Stimulated activated naive CD8-positive, alpha-beta T cell treated with anti-CD3 and anti-CD28 coated beads, Interleukin-15, Interleukin-2, amounts not matched to agents 100 U/mL and 50 U/mL, for 24 hours (primary cell): ENCODE measurements at regions not wholly inside any gene's neighbourhood (a gene's known extent, or its start where the extent isn't known, plus 50 kb on each side); places are given as distances from the start of the nearest gene placed in this dataset.
A peak's percentile ranks its signal among the peaks of the same experiment; 100 is the strongest.
"Not testable (repeated sequence)": the region's sequence is repeated elsewhere in the genome, so short reads cannot be mapped to it uniquely, and the experiment has no call there.

ENCODE experiments used
- ATAC-seq: fragments of 150-1000 bp; cut with Tn5 transposase; one replicate; pipeline ENCODE4 v1.10.0; 2021
- DNase-seq: peaks from one replicate; pipeline ENCODE4 v3.0.0; 2021

DNA sequence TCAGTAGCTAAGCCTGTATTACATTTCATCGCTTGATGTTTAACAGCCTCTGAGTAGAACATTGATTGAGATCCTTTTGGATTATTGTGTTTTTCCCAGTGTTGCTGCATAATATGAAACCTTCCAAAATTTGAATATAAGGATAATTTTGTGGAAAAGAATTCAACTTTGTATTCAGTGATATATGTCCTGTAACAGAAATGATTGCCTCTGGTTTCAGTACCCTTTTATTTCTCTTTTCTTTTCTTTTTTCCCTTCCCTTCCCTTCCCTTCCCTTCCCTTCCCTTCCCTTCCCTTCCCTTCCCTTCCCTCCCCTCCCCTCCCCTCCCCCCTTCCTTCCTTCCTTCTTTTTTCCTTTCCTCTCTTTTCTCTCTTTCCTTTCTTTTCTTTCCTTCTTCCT, 74.6 kb downstream of the UTRN start:
- DNase-seq: no peak
- ATAC-seq: no peak

- ATAC-seq (peak; percentile 33), DNase-seq (no peak)
Observed at GRCh38 chr6:144360401-144360800, 75.3 kb downstream of the UTRN start.

- peak; percentile 60 for ATAC-seq
- DNase-seq: no peak
Observed at GRCh38 chr6:144361016-144361415, 75.9 kb downstream of the UTRN start.

DNA sequence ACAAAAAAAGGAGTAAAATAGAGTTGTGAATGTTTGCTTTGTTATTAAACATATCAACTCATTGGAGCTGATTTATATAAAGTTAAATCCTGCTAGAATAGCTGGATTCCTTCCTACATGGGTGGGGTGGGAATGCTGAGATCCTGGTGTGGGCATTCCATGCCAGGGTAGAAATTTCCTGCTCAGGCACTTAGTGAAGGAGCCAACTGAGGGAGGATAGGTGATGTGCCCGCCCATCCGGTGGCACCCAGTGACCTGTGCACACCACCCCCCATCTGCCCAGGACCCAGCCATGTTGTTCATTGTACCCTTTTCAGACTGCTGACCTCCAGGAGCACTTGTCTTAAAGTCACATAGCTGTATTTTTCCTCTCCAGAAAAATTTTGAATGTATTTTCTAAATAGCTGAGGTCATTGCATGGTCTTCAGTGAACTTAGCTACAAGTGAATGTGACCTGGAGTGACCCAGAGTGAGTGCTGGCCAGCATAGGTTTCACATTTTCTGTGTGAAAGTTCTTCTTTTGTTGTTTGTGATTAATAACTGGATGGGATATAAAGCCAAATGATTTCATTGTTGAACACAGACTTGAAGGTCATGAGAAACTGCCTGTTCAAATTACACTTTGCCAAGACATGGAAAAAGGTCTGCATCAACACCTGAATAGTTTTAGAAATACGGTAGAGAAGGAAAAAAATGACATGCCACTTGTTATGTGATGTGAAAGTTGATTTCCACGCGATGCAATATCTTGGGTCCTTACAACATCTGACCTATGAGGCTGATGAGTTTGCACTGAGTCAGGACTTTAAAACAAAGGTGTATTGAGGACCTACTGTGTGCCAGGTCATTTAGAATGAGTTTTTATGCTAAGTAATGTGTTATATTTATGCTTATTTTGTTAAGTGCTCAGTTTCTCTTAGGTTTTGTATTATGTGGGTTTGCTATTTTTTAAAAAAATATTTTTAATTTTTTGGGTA, 77.2 kb downstream of the UTRN start:
- ATAC-seq (peak; percentile 45), DNase-seq (no peak)

DNA sequence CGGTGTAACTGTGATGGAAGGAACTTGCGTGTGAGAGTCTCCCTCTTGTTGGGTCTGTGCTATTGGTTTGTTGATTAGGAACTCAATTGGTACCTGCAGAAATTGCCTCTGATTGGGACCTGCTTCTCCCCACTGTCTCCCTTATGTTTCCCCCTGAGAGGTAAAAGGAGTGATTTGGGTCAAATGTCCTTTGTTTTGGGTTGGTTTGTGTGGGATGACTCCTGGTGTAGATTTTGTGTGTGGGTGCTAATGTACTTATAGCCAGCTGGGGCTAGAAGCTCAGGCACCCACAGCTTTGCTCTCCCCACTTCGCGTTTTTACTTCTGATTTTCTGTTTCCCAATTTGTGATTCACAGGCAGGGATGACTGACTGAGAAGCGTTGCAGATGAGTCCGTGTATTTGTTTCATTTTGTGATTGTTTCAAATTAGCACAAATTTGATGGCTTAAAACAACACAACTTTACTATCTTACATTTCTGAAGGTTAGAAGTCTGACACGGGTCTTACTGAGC, 79.1 kb downstream of the UTRN start:
- DNase-seq (no peak), ATAC-seq (no peak)

DNA sequence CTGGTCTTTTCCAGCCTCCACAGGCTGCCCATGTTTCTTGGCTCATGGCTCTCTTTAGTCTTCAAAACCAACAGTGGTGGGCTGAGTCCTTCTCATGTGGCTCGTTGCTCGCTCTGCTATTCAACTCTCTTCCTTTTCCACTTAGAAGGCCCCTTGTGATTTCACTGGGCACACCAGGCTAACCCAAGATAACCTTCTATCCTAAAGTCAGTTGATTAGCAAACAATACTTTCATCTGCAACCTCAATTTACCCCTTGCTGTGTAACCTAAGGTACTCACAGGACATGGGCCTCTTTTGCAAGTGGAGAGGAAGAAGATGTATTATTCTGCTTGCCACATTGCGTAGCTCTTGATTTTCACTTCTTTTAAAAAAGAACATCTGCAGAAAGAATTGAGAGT, 79.6 kb downstream of the UTRN start:
- DNase-seq: no peak

DNA sequence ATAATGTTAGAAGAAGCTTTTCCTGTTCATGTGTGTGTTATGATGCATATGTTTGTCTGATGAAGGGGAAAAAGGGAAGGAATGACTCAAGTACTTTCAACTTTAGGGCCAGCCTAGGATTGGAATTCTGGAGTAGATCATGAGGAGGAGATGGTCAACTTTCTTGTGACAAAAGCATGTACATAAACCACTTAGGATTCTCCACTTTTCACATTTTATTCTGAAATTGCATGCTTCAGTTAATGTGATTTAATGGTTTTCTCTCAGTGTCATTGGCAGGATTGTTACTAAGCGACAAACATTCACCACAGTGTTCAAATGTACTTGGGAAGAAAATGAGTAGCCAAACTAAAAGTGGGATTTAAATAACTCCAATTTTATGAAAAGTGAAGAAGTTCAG, 80.1 kb downstream of the UTRN start:
- DNase-seq (no peak), ATAC-seq (no peak)

More for the DNA sequence above, 79.6 kb downstream of the UTRN start:
- peak; percentile 33 for ATAC-seq

GRCh38 chr6:144369696-144370095, 84.6 kb downstream of the UTRN start:
- DNase-seq, ATAC-seq: not testable (repeated sequence)

DNA sequence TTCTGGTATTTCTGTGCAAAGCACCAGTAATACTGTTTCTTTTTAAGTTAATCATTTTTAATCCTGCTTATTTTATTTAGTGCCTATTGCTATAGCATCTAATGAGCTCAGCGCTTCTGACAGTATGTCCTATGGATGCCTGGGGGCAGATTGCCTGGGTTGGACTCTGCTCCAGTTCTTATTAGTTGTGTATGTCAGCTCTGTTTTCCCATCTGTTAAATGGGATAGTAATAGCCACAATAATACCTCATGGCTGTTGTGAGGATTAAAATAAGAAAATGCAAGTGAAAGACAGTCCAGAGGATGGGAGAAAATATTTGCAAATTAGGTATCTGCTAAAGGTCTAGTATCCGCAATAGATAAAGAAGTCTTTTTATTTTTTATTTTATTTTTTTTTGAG, 87.0 kb downstream of the UTRN start:
- DNase-seq (no peak), ATAC-seq (no peak)

DNA sequence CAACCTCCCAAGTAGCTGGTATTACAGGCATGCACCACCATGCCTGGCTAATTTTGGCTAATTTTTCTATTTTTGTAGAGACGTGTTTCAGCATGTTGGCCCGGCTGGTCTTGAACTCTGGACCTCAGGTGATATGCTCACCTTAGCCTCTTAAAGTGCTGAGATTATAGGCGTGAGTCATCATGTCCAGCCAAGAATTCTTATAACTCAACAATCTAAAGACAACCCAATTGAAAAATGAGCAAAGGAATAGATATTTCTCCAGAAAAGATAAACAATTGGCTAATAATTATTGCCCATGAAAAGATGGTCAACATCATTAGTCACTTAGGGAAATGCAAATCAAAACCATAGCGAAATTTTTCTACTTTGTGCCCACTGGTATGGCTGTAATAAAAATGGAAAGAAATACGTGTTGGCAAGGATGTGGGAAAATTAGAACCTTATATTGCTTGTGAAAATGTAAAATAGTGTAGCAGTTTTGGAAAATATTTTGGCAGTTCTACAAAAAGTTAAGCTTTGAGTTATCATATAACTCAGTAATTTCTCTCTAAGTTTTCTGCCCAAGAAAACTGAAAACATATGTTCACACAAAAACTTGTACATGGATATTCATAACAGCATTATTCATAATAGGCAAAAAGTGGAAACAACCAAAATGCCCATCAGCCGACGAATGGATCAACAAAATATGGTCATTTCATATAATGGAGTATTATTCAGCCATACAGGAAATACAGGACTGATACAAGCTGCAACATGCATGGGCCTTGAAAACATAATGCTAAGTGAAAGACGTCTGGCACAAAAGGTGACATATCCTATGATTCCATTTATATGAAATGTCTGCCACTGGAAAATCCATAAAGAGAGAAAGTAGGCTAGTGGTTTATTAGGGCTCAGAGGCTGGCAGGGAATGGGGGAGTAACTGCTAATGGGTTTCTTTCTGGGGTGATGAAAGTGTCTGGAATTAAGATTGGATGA, 87.8 kb downstream of the UTRN start:
- DNase-seq: no peak
- no peak for ATAC-seq

GRCh38 chr6:144374525-144374924, 89.4 kb downstream of the UTRN start:
- not testable (repeated sequence) for ATAC-seq, DNase-seq

DNA sequence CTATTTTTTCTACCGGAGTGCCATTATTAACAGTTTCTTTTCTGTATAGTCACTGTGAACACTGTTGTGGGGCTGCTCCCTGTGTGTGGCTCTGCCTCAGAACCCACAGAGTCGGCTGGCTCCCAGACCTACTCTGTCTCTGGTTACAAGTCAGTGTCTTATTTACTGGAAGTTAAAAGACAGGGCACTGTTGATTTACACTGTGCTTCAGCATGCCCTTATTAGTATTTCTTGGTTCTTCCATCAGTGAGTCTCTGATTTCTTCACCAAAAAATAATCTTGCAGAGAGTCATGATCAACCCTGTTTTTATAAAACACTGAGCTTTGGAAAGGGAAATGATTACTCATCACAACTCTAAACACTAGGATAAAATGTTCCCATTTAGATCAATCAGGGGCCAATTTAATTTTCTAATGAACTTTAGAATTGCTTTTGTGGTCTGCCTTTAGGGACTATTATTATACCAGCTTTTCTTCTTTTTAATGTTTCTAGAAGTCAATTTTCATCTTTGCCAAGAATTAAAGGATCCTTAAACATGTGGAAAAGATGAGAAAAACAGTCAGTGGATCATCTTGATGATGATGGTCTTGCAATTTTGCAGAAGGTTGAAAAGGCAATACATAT, 92.6 kb downstream of the UTRN start:
- peak; percentile 51 for ATAC-seq
- DNase-seq: no peak

GRCh38 chr6:144378437-144378836, 93.3 kb downstream of the UTRN start:
- no peak for ATAC-seq
- DNase-seq: no peak

DNA sequence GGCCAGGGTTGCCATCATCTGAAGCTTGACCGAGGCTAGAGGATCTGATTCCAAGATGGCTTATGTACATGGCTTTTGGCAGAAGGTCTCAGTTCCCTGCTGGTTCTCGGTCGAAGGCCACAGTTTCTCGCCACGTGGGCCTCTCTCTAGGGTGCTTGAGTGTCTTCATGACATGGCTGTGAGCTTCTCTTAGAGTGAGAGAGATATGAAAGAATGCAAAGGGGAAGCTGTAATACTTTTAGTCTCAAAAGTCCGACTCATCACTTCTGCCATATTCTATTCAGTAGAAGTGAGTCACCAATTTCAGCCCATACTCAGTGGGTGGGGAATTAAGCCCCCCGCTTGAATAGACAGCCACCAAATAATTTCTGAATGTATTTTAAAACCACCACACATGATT, 94.2 kb downstream of the UTRN start:
- no peak for DNase-seq
- ATAC-seq: peak; percentile 49

DNA sequence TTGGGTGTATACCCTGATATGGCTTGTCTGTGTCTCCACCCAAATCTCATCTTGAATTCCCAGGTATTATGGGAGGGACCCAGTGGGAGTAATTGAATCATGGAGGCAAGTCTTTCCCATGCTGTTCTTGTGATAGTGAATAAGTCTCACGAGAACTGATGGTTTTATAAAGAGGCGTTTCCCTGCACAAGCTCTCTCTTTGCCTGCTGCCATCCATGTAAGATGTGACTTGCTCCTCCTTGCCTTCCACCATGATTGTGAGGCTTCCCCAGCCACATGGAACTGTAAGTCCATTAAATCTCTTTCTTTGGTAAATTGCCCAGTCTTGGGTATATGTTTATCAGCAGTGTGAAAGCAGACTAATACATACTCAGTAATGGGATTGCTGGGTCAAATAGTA, 96.4 kb downstream of the UTRN start:
- not testable (repeated sequence) for DNase-seq, ATAC-seq

DNA sequence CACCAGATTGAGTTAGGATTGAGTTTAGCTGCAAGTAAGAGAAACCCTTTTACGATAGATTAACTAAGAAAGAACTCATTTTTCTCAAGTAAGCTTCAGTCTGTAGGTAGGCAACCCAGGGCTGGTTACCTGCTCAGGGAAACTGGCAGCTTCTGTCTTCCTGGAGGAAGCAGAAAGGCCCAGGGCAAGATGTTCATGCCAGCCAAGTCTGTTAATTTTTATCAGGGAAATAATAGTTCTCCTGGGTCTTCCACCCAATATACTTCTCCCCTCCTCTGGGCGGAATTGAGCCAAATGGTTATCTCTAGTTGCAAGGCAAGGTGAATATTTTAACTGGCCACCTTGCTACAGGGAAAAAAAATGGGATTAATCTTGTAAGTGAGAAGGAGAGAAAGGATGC, 98.2 kb downstream of the UTRN start:
- ATAC-seq: no peak
- DNase-seq: no peak

DNA sequence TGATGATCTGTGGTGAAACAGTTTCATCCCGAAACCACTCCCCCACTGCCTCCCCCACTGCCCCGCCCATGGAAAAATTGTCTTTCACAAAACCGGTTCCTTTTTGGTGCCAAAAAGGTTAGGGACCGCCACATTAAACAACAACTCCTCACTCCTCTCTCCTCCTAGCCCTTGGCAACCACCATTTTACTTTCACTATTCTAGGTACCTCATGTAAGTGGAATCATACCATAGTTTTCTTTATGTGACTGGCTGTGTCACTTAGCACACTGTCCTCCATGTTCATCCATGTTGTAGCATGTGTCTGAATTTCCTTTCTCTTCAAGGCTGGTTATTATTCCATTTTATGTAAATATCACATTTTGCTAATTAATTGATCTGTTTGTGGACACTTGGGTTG, 99.3 kb downstream of the UTRN start:
- no peak for ATAC-seq
- no peak for DNase-seq

GRCh38 chr6:144389474-144389873, 104.3 kb downstream of the UTRN start:
- DNase-seq: not testable (repeated sequence)

DNA sequence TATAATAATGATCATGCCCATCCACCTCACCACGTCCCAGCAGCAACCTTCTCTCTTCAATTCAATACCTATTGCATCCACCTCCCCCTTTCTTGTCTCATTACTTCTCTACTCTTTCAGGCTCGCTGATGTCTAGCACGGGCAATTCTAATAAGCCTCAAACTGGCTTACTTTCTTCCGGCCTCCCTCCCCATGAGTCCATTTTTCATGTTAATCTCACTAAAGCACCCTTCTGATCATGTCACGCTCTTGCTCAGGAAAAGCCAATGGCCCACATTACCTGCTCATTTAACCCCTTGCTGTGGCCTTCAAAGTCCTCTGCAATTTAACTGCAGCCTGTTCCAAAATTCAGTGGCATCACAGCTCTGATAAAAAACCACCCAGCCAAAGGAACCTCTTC, 105.1 kb downstream of the UTRN start:
- ATAC-seq (no peak), DNase-seq (no peak)

More at GRCh38 chr6:144389474-144389873, 104.3 kb downstream of the UTRN start:
- not testable (repeated sequence) for ATAC-seq

- DNase-seq: no peak
- no peak for ATAC-seq
Observed at GRCh38 chr6:144390886-144391285, 105.8 kb downstream of the UTRN start.

DNA sequence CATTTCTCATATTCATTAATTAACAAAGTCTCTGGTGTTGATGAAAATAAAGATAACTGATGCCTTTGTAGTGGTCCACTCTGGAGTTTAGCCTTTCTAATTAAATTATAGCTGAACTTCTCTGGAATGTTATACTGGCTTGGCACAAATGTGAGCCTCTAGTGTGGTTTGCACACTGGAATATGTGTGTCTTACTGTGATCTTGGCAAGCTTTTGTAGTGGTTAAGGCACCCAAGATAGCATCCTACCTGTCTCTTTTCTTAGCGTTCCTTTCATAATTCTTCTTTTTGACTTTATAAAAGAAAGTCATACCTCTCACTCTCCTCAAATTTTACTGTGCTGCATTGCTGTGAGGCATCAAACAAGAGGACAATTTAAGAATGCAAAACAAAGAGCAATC, 107.4 kb downstream of the UTRN start:
- no peak for ATAC-seq

DNA sequence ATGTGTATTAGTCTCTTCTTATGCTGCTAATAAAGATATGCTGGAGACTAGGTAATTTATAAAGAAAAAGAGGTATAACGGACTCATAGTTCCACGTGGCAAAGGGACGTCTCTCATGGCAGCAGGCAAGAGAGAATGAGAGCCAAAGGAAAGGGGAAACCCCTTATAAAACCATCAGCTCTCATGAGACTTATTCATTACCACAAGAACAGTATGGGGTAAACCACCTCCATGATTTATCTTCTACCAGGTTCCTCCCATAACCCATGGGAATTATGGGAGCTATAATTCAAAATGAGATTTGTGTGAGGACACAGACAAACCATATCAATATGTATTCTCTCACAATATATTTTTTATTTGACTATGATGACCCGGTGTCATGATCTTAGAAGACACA, 109.1 kb downstream of the UTRN start:
- DNase-seq (no peak), ATAC-seq (peak; percentile 61)

More for the DNA sequence above, 107.4 kb downstream of the UTRN start:
- no peak for DNase-seq
